Urothelium cell line (cell line): ENCODE measurements at regions not wholly inside any gene's neighbourhood (a gene's known extent, or its start where the extent isn't known, plus 50 kb on each side); places are given as distances from the start of the nearest gene placed in this dataset.
"Not testable (repeated sequence)": the region's sequence is repeated elsewhere in the genome, so short reads cannot be mapped to it uniquely, and the experiment has no call there.

Experiments
- DNase-seq: peaks from one replicate; pipeline ENCODE4 v3.0.0; 2011; ENCODE audit warnings: low spot score, mixed read lengths
- FAIRE-seq: peaks from 2 replicates; lab custom pipeline; 2011; peaks lifted over from hg19 to GRCh38; lab: Jason Lieb, UNC

GRCh38 chr11:45392591-45393091 lies 106.5 kb upstream of the SYT13 start:
- no peak for DNase-seq
- no peak for FAIRE-seq

- no peak for DNase-seq
- FAIRE-seq = no peak
Measured at GRCh38 chr11:45392154-45392553, 106.0 kb upstream of the SYT13 start.

GRCh38 chr11:45391168-45391850 lies 105.2 kb upstream of the SYT13 start:
- DNase-seq (no peak), FAIRE-seq (no peak)

- FAIRE-seq (no peak), DNase-seq (no peak)
Measured at GRCh38 chr11:45390407-45390806, 104.3 kb upstream of the SYT13 start.

- FAIRE-seq (no peak), DNase-seq (no peak)
Measured at GRCh38 chr11:45388472-45388871, 102.3 kb upstream of the SYT13 start.

- DNase-seq, FAIRE-seq: not testable (repeated sequence)
Measured at GRCh38 chr11:45387885-45388284, 101.7 kb upstream of the SYT13 start.

- DNase-seq (no peak), FAIRE-seq (no peak)
Measured at GRCh38 chr11:45386972-45387371, 100.8 kb upstream of the SYT13 start.

- DNase-seq (no peak), FAIRE-seq (no peak)
Measured at GRCh38 chr11:45385844-45386243, 99.7 kb upstream of the SYT13 start.

GRCh38 chr11:45385423-45385822 lies 99.3 kb upstream of the SYT13 start:
- FAIRE-seq = no peak
- no peak for DNase-seq

GRCh38 chr11:45384711-45385241 lies 98.6 kb upstream of the SYT13 start:
- FAIRE-seq (no peak), DNase-seq (no peak)

- no peak for FAIRE-seq
- no peak for DNase-seq
Measured at GRCh38 chr11:45384016-45384415, 97.9 kb upstream of the SYT13 start.

- no peak for FAIRE-seq
- peak; percentile 54 for DNase-seq
Measured at GRCh38 chr11:45383224-45383623, 97.1 kb upstream of the SYT13 start.

GRCh38 chr11:45382133-45382878 lies 96.2 kb upstream of the SYT13 start:
- no peak for DNase-seq
- no peak for FAIRE-seq

- FAIRE-seq (no peak), DNase-seq (no peak)
Measured at GRCh38 chr11:45379162-45379863, 93.2 kb upstream of the SYT13 start.

- no peak for FAIRE-seq
- DNase-seq = no peak
Measured at GRCh38 chr11:45378516-45378915, 92.4 kb upstream of the SYT13 start.

- DNase-seq (no peak), FAIRE-seq (no peak)
Measured at GRCh38 chr11:45374653-45375059, 88.5 kb upstream of the SYT13 start.

- DNase-seq (no peak), FAIRE-seq (no peak)
Measured at GRCh38 chr11:45374130-45374529, 88.0 kb upstream of the SYT13 start.

GRCh38 chr11:45373506-45374035 lies 87.4 kb upstream of the SYT13 start:
- DNase-seq (no peak), FAIRE-seq (no peak)

- FAIRE-seq = not testable (repeated sequence)
Measured at GRCh38 chr11:45372414-45372813, 86.3 kb upstream of the SYT13 start.

GRCh38 chr11:45371251-45372115 lies 85.3 kb upstream of the SYT13 start:
- DNase-seq (peak; percentile 86), FAIRE-seq (no peak)

More at GRCh38 chr11:45372414-45372813, 86.3 kb upstream of the SYT13 start:
- not testable (repeated sequence) for DNase-seq
